ENCODE measurements at regions not wholly inside any gene's neighbourhood (a gene's known extent, or its start where the extent isn't known, plus 50 kb on each side); places are given as distances from the start of the nearest gene placed in this dataset.

GRCh38 chr1:60769082-60769481 lies 313.3 kb upstream of the NFIA start:
- no peak overlapping the region for H4K8ac ChIP-seq (ENCODE audit: extremely low read depth, insufficient read depth, low read length)
- CTCF ChIA-PET (ENCODE audit: partially characterized antibody) = interaction anchor here (0.9 kb wide), 1 partner anchor 612 kb away, joined by 3 read pairs; no protein-coding TSS in a partner anchor
- DNase-seq (ENCODE audit: low read depth in 1 of 2, low spot score in 2 of 2) = no peak
- H3K4me1 ChIP-seq (replicated peaks in 1 of 4; ENCODE audit: control insufficient read depth in 3 of 4, insufficient read depth in 4 of 4, low read length in 3 of 4) = no peaks in the 10 kb centered on the region
- no peak overlapping the region for H2AK5ac ChIP-seq (ENCODE audit: low read depth, low read length)
- no peak overlapping the region for H4K91ac ChIP-seq (replicated peaks; ENCODE audit: insufficient read length, low read length)
- H2AFZ ChIP-seq (ENCODE audit: low read length) = no peak overlapping the region
- no peak overlapping the region for H3K56ac ChIP-seq (replicated peaks; ENCODE audit: insufficient read length, low read depth, low read length)
- POLR2A ChIA-PET (ENCODE audit: partially characterized antibody) = no interaction called here
- H3K18ac ChIP-seq (ENCODE audit: extremely low read depth, low read length) = no peak overlapping the region
- H2BK12ac ChIP-seq (ENCODE audit: low read depth, low read length) = no peak overlapping the region
- H3K4me3 ChIP-seq (ENCODE audit: extremely low read depth in 1 of 4, insufficient read depth in 2 of 4, low read depth in 3 of 4, low read length in 4 of 4) = no peak overlapping the region
- no peak overlapping the region for H3K4me2 ChIP-seq (ENCODE audit: insufficient read depth in 1 of 2, low read depth in 2 of 2, low read length in 2 of 2)
- H3K9me3 ChIP-seq (ENCODE audit: insufficient read depth in 2 of 2, low read depth in 1 of 2, low read length in 1 of 2) = peaks cover 3 to 6% of the 10 kb centered on the region in 2 experiments; a peak in 1 of 4 replicates
- no peak overlapping the region for H2BK20ac ChIP-seq (ENCODE audit: low read length)
- no peaks in the 10 kb centered on the region for H4K20me1 ChIP-seq (replicated peaks in 1 of 2; ENCODE audit: control insufficient read depth in 1 of 2, insufficient read depth in 2 of 2, low read length in 2 of 2)
- H3K23ac ChIP-seq (ENCODE audit: insufficient read length) = no peak overlapping the region
- no peaks in the 10 kb centered on the region for H3K79me2 ChIP-seq (ENCODE audit: control insufficient read depth in 1 of 2, insufficient read depth in 2 of 2, low read length in 2 of 2)
- H2BK15ac ChIP-seq (ENCODE audit: low read length) = no peak overlapping the region
- H2BK120ac ChIP-seq (replicated peaks; ENCODE audit: low read depth, low read length) = no peak overlapping the region
- H3K4ac ChIP-seq (replicated peaks; ENCODE audit: insufficient read length, low read depth, low read length) = no peak overlapping the region
- no peaks in the 10 kb centered on the region for H3K79me1 ChIP-seq (ENCODE audit: low read depth, low read length)
- H4K5ac ChIP-seq (ENCODE audit: insufficient read length, low read depth, low read length) = no peak overlapping the region
- no peak for FAIRE-seq
- no peaks in the 10 kb centered on the region for H3K36me3 ChIP-seq (ENCODE audit: control insufficient read depth in 2 of 4, insufficient read depth in 4 of 4, low read length in 3 of 4)
- H3K14ac ChIP-seq (ENCODE audit: insufficient read length) = no peak overlapping the region
- H3K27me3 ChIP-seq (replicated peaks in 1 of 4; ENCODE audit: control insufficient read depth in 3 of 4, extremely low read depth in 1 of 4, insufficient read depth in 3 of 4, low read length in 3 of 4) = no peaks in the 10 kb centered on the region
- no peak overlapping the region for H3K9ac ChIP-seq (replicated peaks in 1 of 4; ENCODE audit: extremely low read depth in 1 of 4, low read depth in 3 of 4, low read length in 3 of 4)
- WGBS, 2 experiments (ENCODE audit: extremely low coverage in 1 of 2, insufficient coverage in 1 of 2, insufficient read length in 1 of 2, insufficient replicate concordance in 2 of 2, low coverage in 1 of 2, low lambda C conversion rate in 2 of 2, missing lambda C conversion rate in 1 of 2) = 80% methylated on average over 1 of the region's 1 CpG; no CpG with 5 or more reads in 1 of the 2 experiments
- no peak overlapping the region for H2BK5ac ChIP-seq (ENCODE audit: low read depth, low read length)
- H3K23me2 ChIP-seq (ENCODE audit: low read depth, low read length) = no peaks in the 10 kb centered on the region
- H3K27ac ChIP-seq (ENCODE audit: low read depth, low read length) = no peak overlapping the region
- no peak for TF ChIP-seq USF2 (IDR thresholded peaks at IDR 0.05; ENCODE audit: low read length)
- no peak for TF ChIP-seq JUN (IDR thresholded peaks at IDR 0.05; ENCODE audit: low read depth, low read length)
- no peak for TF ChIP-seq SP2 (IDR thresholded peaks at IDR 0.05; ENCODE audit: low read length)
- no peak for TF ChIP-seq GABPA (IDR thresholded peaks at IDR 0.05; ENCODE audit: borderline replicate concordance, insufficient read depth, low read length)
- TF ChIP-seq EZH2 (IDR thresholded peaks at IDR 0.05; ENCODE audit: low read depth, low read length, severe bottlenecking) = no peak
- no peak for TF ChIP-seq RNF2 (IDR thresholded peaks at IDR 0.05; ENCODE audit: borderline replicate concordance, low read depth, low read length, missing control alignments, poor library complexity, severe bottlenecking)
